Karpas-422 (cell line): ENCODE measurements at regions not wholly inside any gene's neighbourhood (a gene's known extent, or its start where the extent isn't known, plus 50 kb on each side); places are given as distances from the start of the nearest gene placed in this dataset.

Source experiments
- DNase-seq: peaks from one replicate; pipeline ENCODE4 v3.0.0-alpha.2; 2015
- H2AFZ ChIP-seq: fragments of 200-600 bp; sonication (generic); 2 replicates; pipeline ENCODE4 v1.6.1; 2014; ENCODE audit warnings: antibody characterized with exemption, low read length, mixed read lengths
- H3K27ac ChIP-seq: fragments of 200-600 bp; sonication (generic); 2 replicates; pipeline ENCODE4 v1.5.1; 2014; ENCODE audit warnings: mild to moderate bottlenecking, low read length, moderate library complexity
- H3K27me3 ChIP-seq: fragments of 200-600 bp; sonication (generic); 2 replicates; pipeline ENCODE4 v1.6.1; 2014; ENCODE audit warnings: low read length, mixed read lengths
- H3K36me3 ChIP-seq: fragments of 200-600 bp; sonication (generic); 2 replicates; pipeline ENCODE4 v1.6.1; 2014; ENCODE audit warnings: low read length, mixed read lengths; ENCODE audit not compliant: insufficient read depth
- H3K4me1 ChIP-seq: fragments of 200-600 bp; sonication (generic); 2 replicates; pipeline ENCODE4 v1.6.1; 2014; ENCODE audit warnings: mild to moderate bottlenecking, low read length, mixed read lengths
- H3K4me2 ChIP-seq: fragments of 200-600 bp; sonication (generic); 2 replicates; pipeline ENCODE4 v1.6.1; 2014; ENCODE audit warnings: low read length, low read depth, mild to moderate bottlenecking; ENCODE audit not compliant: poor library complexity, severe bottlenecking
- H3K4me3 ChIP-seq: fragments of 200-600 bp; sonication (generic); 2 replicates; pipeline ENCODE4 v1.5.1; 2014; ENCODE audit warnings: mild to moderate bottlenecking, antibody characterized with exemption, low read length, mixed read lengths
- H3K79me2 ChIP-seq: fragments of 200-600 bp; sonication (generic); 2 replicates; pipeline ENCODE4 v1.6.1; 2014; ENCODE audit warnings: mild to moderate bottlenecking, low read length, mixed read lengths
- H3K9ac ChIP-seq: fragments of 200-600 bp; sonication (generic); 2 replicates; pipeline ENCODE4 v1.6.0; 2014; ENCODE audit warnings: low read length
- H3K9me2 ChIP-seq: fragments of 200-600 bp; sonication (generic), shearing (Covaris generic); replicated peaks from 2 replicates; pipeline ENCODE4 v1.6.0; 2014; ENCODE audit warnings: mild to moderate bottlenecking, low read length, moderate library complexity; ENCODE audit not compliant: insufficient read depth
- H3K9me3 ChIP-seq: fragments of 300-700, 200-600 bp; sonication (generic); 2 replicates; pipeline ENCODE4 v1.6.1; 2014; ENCODE audit warnings: low read length, mixed read lengths
- H4K20me1 ChIP-seq: fragments of 200-600 bp; sonication (generic); 2 replicates; pipeline ENCODE4 v1.6.1; 2014; ENCODE audit warnings: mild to moderate bottlenecking, antibody characterized with exemption, low read length, low read depth; ENCODE audit not compliant: insufficient read depth

DNA sequence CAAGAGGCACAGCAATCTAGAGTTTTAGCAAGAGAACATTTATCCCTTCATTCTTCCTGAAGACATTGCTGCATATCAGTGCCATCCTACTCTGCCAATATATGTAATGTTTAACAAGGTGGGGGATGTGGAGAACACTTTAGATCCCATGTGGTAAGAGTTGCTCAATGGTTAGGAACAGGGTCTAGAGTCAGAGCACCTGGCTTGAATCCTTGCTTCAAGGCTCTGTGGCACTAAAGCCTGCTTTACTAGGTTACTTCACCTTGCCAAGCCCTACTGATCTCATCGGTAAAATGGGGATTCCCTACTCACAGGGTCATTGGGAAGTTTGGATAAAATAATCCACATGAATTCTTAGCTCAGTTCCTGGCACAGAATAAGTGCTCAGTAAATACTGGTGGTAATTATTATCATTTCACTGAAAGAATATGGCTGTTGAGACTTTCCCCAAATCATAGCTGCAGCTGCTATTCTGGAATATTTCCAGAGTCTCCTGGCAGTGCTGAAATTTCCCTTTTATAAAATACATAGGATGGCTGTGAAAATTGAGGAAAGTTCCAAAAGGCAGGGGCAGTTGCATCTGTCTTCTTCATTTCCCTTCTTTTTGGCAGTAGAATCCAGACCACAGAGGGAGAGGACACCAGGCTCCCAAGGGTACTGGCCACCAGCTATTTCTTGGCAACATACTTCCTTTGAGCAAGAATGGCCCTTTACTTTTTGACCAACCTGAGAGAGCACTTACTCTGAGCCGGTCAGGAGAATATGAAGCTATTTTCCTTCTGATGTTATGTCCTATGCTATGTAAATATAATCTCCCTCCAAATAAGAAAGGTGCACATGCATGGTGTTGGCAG lies 142.8 kb downstream of the PALM2AKAP2 start:
- Histone ChIP-seq H3K79me2 (no peaks in the 10 kb centered on the region), H3K9ac (no peak overlapping the region), H3K27ac (no peak overlapping the region), H3K36me3 (no peaks in the 10 kb centered on the region), H2AFZ (no peak overlapping the region), H3K4me3 (no peak overlapping the region), H3K27me3 (no peaks in the 10 kb centered on the region), H3K9me3 (no peaks in the 10 kb centered on the region), H4K20me1 (no peaks in the 10 kb centered on the region), H3K9me2 (no peaks in the 10 kb centered on the region), H3K4me2 (no peak overlapping the region), H3K4me1 (peaks cover 13% of the 10 kb centered on the region)
- DNase-seq, result no peak

DNA sequence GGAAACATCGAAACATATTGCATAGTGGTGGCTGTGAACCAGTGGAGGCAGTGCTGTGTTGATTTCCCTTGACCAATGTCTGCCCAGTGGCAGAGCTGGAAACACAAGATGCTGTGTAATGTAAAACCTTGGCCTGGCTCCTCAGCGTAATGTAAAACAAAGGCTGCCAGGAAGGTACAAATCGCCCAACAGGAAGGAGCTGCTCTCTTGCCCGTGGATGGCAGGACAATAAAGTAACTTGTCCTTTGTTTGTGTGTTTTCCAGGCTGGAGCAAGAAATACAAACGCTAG lies 143.4 kb downstream of the PALM2AKAP2 start:
- no peak overlapping the region for H3K4me3 ChIP-seq
- H3K9ac ChIP-seq, result no peak overlapping the region
- no peak overlapping the region for H3K4me2 ChIP-seq
- DNase-seq, result no peak
- no peak overlapping the region for H3K27ac ChIP-seq
- H2AFZ ChIP-seq, result no peak overlapping the region
- no peaks in the 10 kb centered on the region for H3K27me3 ChIP-seq
- no peaks in the 10 kb centered on the region for H4K20me1 ChIP-seq
- no peaks in the 10 kb centered on the region for H3K9me3 ChIP-seq
- no peaks in the 10 kb centered on the region for H3K9me2 ChIP-seq
- H3K4me1 ChIP-seq, result peaks cover 7% of the 10 kb centered on the region
- H3K79me2 ChIP-seq, result no peaks in the 10 kb centered on the region
- no peaks in the 10 kb centered on the region for H3K36me3 ChIP-seq

DNA sequence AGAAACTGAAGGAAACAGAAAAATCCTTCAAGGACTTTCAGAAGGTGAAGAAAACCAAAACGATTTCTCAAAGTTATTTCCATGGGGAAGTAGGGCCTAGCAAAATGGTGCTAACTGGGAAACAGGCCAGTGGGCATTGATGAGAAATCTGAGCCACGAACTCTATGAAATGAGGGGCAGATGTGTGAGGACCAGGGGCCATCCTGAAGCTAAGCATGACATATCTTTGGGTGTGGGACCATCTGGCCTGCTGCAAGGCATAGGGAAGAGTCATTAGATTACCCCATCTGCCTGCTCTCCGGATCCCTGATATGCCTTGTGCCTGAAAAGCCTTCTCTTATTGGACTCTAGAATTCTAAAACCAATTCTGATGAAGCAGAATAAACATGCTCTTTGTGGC lies 143.8 kb downstream of the PALM2AKAP2 start:
- no peak overlapping the region for H3K27ac ChIP-seq
- no peak overlapping the region for H3K4me2 ChIP-seq
- H3K9ac ChIP-seq, result no peak overlapping the region
- H3K79me2 ChIP-seq, result no peaks in the 10 kb centered on the region
- no peaks in the 10 kb centered on the region for H3K36me3 ChIP-seq
- no peaks in the 10 kb centered on the region for H3K27me3 ChIP-seq
- no peaks in the 10 kb centered on the region for H3K9me2 ChIP-seq
- no peaks in the 10 kb centered on the region for H3K9me3 ChIP-seq
- no peaks in the 10 kb centered on the region for H4K20me1 ChIP-seq
- no peak for DNase-seq
- no peak overlapping the region for H2AFZ ChIP-seq
- no peak overlapping the region for H3K4me3 ChIP-seq
- peaks cover 4% of the 10 kb centered on the region for H3K4me1 ChIP-seq

DNA sequence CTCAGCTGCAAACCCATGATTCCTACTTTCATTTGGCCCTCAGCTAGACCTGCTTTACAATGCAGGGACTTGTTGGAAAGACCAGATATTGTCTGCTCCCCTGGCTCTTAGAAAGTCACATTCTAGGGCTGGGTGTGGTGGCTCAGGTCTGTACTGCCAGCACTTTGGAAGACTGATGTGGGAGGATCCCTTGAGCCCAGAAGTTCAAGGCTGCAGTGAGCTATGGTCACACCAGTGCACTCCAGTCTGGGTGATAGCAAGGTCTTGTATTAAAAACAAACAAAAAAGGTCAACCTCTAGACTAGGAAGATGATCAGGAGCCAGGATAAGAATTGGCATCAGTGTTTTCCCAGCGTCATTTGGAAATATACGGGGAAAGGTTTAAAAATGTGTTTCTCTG lies 145.8 kb downstream of the PALM2AKAP2 start:
- H3K27me3 ChIP-seq, result no peaks in the 10 kb centered on the region
- H3K9ac ChIP-seq, result no peak overlapping the region
- H3K4me2 ChIP-seq, result no peak overlapping the region
- no peaks in the 10 kb centered on the region for H4K20me1 ChIP-seq
- H3K79me2 ChIP-seq, result no peaks in the 10 kb centered on the region
- no peak for DNase-seq
- no peak overlapping the region for H3K4me3 ChIP-seq
- H3K36me3 ChIP-seq, result no peaks in the 10 kb centered on the region
- H3K27ac ChIP-seq, result no peak overlapping the region
- no peaks in the 10 kb centered on the region for H3K9me3 ChIP-seq
- H3K4me1 ChIP-seq, result no peaks in the 10 kb centered on the region
- H3K9me2 ChIP-seq, result no peaks in the 10 kb centered on the region
- no peak overlapping the region for H2AFZ ChIP-seq

DNA sequence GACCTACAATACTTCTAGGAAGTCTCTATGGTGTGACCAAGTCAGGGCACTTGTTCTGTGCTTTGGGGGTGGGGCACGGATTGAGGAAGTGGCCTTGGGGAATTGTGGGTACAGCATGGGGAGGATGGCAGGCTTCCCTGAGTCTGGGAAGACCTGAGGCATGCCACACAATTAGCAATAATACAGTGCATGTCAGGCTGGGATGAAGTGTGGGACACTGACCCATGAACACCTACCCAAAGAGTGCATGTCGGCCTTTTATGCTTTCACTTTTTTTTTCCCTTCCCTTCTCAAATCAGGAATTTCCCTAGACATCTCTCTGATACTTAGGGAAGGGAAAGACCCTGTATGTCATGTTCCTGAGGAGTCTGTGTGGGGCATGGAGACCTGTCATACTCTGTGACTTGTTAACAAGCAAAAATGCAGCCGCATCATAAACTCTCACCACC lies 146.4 kb downstream of the PALM2AKAP2 start:
- H4K20me1 ChIP-seq, result no peaks in the 10 kb centered on the region
- no peaks in the 10 kb centered on the region for H3K79me2 ChIP-seq
- no peak overlapping the region for H3K9ac ChIP-seq
- no peak overlapping the region for H2AFZ ChIP-seq
- no peaks in the 10 kb centered on the region for H3K4me1 ChIP-seq
- H3K27ac ChIP-seq, result no peak overlapping the region
- no peak overlapping the region for H3K4me2 ChIP-seq
- H3K27me3 ChIP-seq, result no peaks in the 10 kb centered on the region
- H3K9me2 ChIP-seq, result no peaks in the 10 kb centered on the region
- H3K9me3 ChIP-seq, result no peaks in the 10 kb centered on the region
- DNase-seq, result no peak
- no peaks in the 10 kb centered on the region for H3K36me3 ChIP-seq
- H3K4me3 ChIP-seq, result no peak overlapping the region

DNA sequence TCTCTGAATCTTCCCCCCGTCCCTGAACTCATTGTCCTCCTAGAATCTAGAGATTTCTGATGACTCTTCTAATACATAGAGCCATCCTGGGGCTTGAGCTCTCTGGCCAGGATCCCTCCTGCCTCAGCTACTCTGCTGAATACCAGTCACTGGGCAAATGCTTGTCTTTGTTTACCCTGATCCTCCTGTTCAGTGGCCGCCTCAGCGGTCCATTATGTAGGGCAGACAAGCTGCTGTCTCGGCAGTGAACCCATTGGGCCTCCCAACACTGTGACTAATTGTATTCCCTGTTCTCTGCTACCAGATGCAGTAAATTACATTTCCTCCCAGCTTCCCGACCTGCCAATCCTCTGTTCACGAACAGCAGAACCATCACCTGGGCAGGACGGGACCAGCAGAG lies 151.6 kb downstream of the PALM2AKAP2 start:
- no peak for DNase-seq

DNA sequence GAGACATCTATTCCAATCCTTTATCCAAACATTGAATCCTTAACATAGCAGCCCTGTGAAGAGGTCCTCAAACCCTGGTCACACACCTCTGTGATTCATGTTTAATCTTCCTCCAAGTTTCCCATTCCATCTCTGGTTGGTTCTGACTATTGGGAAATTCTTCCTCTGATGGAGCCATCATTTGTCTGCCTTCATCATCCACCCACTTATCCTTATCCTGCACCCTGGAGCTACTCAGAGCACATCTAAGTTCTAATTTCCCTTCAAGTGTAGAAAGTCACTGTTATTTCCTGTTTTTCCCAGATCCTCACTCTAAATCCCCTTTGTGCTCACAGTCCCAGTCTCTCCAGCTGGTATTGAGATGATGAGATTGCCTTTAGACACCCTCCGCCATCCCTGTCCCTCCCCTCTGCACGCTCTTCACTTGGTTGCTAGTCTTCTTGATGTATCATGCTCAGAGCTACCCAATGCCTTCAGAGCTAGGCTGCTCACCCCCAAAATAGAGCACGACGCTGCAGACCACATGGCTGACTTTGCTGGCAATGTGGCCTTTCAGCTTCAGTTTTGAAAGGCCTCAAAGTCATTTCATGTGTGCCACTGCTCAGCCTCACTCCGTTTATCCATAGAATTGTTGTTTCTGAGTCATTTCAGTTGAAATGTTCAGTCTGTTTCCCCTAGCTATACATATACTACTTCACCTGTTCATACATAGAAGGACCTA lies 154.3 kb downstream of the PALM2AKAP2 start:
- Histone ChIP-seq H3K9me3 (no peaks in the 10 kb centered on the region), H3K4me3 (no peak overlapping the region), H2AFZ (no peak overlapping the region), H3K36me3 (no peaks in the 10 kb centered on the region), H3K9ac (no peak overlapping the region), H3K27ac (no peak overlapping the region), H3K27me3 (no peaks in the 10 kb centered on the region), H3K79me2 (no peaks in the 10 kb centered on the region), H3K4me2 (no peak overlapping the region), H3K9me2 (no peaks in the 10 kb centered on the region), H3K4me1 (no peaks in the 10 kb centered on the region), H4K20me1 (no peaks in the 10 kb centered on the region)
- DNase-seq, result no peak

More for the DNA sequence above, 151.6 kb downstream of the PALM2AKAP2 start:
- no peak overlapping the region for H2AFZ ChIP-seq
- no peaks in the 10 kb centered on the region for H3K27me3 ChIP-seq
- H4K20me1 ChIP-seq, result no peaks in the 10 kb centered on the region
- no peak overlapping the region for H3K9ac ChIP-seq
- no peak overlapping the region for H3K4me2 ChIP-seq
- no peaks in the 10 kb centered on the region for H3K36me3 ChIP-seq
- no peaks in the 10 kb centered on the region for H3K4me1 ChIP-seq
- H3K79me2 ChIP-seq, result no peaks in the 10 kb centered on the region
- H3K4me3 ChIP-seq, result no peak overlapping the region
- no peak overlapping the region for H3K27ac ChIP-seq
- H3K9me3 ChIP-seq, result no peaks in the 10 kb centered on the region
- H3K9me2 ChIP-seq, result no peaks in the 10 kb centered on the region

DNA sequence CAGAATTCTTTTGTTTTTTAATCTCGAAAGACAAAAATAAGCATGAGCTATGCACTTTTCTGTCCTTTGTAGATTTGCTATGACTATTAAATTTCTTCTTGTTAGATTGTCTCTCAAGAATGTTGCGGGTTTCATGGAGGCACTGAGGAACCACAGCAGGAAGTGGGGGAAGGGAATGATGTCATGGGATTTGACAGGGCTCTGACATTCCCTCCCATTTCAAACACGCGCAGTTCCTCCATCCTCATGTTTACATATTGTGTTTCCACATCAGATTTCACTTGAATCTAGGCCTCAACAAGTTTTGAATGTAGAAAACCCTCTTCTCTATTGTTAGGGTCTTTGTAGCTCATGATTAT lies 154.8 kb downstream of the PALM2AKAP2 start:
- no peak for DNase-seq
- H3K4me2 ChIP-seq, result no peak overlapping the region
- H3K36me3 ChIP-seq, result no peaks in the 10 kb centered on the region
- H3K9me3 ChIP-seq, result no peaks in the 10 kb centered on the region
- no peaks in the 10 kb centered on the region for H4K20me1 ChIP-seq
- no peak overlapping the region for H3K4me3 ChIP-seq
- no peaks in the 10 kb centered on the region for H3K27me3 ChIP-seq
- no peaks in the 10 kb centered on the region for H3K79me2 ChIP-seq
- H3K9me2 ChIP-seq, result no peaks in the 10 kb centered on the region
- no peak overlapping the region for H3K9ac ChIP-seq
- H2AFZ ChIP-seq, result no peak overlapping the region
- no peak overlapping the region for H3K27ac ChIP-seq
- H3K4me1 ChIP-seq, result no peaks in the 10 kb centered on the region
